GM12892 (cell line): ENCODE measurements at regions not wholly inside any gene's neighbourhood (a gene's known extent, or its start where the extent isn't known, plus 50 kb on each side); places are given as distances from the start of the nearest gene placed in this dataset.

Source experiments
- POLR2A ChIP-seq: IDR thresholded peaks from 2 replicates; pipeline ENCODE4 v1.6.1; 2011; ENCODE audit warnings: low read depth, low read length, control low read depth
- POLR2AphosphoS5 ChIP-seq: IDR thresholded peaks from 2 replicates; pipeline ENCODE4 v1.6.1; 2011; ENCODE audit warnings: low read depth, low read length, control low read depth
- TAF1 ChIP-seq: IDR thresholded peaks from 2 replicates; pipeline ENCODE4 v1.6.1; 2011; ENCODE audit warnings: low read depth, mild to moderate bottlenecking, control low read depth, low read length, borderline replicate concordance

DNA sequence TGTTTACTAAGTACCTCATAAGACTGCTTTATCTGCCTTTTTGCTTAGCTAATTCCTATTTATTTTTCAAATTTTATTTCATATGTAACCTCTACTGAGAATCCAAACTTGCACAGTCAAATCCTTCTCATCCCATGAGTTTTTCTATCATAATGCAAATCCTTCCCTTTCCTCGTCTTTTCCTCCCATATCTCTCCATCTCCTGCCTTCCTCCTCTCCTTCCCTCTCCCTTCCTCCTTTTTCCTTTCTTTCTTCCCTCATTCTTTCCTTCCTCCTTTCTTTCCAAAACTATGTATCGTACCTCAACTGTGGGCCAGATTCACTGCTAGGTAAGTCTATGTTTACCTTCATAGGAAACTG is 201.4 kb upstream of the TMTC4 start:
- TF ChIP-seq TAF1 (no peak), POLR2A (no peak), POLR2AphosphoS5 (no peak)
